ENCODE measurements at regions not wholly inside any gene's neighbourhood (a gene's known extent, or its start where the extent isn't known, plus 50 kb on each side); places are given as distances from the start of the nearest gene placed in this dataset.

DNA sequence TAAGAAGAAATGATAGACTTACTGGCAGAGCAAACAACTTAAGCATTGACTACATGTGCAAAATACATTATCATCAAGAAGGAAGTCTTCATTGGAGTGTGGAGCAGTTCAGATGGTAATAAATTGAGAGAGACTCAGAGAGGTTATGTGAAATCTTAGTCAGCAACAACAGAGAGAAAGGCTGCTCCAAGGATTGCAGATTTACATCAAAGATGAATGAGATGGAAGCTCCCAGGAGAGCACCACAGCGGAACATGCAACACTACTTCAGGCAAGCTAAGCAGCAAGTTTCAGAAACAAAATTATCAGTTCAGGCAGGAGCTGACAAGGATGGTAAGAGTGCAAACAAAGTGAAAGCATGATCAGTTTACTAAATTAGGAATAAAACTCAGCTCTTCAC lies 882.3 kb downstream of the LRFN5 start:
- peak overlapping the region; percentile 89; the same call in 1 of the 2 replicates for H2AFZ ChIP-seq
- no peaks in the 10 kb centered on the region for H3K27me3 ChIP-seq (ENCODE audit: insufficient read depth)
- TF ChIP-seq, protein P1, sequence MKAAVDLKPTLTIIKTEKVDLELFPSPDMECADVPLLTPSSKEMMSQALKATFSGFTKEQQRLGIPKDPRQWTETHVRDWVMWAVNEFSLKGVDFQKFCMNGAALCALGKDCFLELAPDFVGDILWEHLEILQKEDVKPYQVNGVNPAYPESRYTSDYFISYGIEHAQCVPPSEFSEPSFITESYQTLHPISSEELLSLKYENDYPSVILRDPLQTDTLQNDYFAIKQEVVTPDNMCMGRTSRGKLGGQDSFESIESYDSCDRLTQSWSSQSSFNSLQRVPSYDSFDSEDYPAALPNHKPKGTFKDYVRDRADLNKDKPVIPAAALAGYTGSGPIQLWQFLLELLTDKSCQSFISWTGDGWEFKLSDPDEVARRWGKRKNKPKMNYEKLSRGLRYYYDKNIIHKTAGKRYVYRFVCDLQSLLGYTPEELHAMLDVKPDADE (IDR thresholded peaks at IDR 0.05), result no peak
- no peak for TF ChIP-seq ZNF114 (CRISPR knock-in tag; IDR thresholded peaks at IDR 0.05)
- TF ChIP-seq, protein P2, sequence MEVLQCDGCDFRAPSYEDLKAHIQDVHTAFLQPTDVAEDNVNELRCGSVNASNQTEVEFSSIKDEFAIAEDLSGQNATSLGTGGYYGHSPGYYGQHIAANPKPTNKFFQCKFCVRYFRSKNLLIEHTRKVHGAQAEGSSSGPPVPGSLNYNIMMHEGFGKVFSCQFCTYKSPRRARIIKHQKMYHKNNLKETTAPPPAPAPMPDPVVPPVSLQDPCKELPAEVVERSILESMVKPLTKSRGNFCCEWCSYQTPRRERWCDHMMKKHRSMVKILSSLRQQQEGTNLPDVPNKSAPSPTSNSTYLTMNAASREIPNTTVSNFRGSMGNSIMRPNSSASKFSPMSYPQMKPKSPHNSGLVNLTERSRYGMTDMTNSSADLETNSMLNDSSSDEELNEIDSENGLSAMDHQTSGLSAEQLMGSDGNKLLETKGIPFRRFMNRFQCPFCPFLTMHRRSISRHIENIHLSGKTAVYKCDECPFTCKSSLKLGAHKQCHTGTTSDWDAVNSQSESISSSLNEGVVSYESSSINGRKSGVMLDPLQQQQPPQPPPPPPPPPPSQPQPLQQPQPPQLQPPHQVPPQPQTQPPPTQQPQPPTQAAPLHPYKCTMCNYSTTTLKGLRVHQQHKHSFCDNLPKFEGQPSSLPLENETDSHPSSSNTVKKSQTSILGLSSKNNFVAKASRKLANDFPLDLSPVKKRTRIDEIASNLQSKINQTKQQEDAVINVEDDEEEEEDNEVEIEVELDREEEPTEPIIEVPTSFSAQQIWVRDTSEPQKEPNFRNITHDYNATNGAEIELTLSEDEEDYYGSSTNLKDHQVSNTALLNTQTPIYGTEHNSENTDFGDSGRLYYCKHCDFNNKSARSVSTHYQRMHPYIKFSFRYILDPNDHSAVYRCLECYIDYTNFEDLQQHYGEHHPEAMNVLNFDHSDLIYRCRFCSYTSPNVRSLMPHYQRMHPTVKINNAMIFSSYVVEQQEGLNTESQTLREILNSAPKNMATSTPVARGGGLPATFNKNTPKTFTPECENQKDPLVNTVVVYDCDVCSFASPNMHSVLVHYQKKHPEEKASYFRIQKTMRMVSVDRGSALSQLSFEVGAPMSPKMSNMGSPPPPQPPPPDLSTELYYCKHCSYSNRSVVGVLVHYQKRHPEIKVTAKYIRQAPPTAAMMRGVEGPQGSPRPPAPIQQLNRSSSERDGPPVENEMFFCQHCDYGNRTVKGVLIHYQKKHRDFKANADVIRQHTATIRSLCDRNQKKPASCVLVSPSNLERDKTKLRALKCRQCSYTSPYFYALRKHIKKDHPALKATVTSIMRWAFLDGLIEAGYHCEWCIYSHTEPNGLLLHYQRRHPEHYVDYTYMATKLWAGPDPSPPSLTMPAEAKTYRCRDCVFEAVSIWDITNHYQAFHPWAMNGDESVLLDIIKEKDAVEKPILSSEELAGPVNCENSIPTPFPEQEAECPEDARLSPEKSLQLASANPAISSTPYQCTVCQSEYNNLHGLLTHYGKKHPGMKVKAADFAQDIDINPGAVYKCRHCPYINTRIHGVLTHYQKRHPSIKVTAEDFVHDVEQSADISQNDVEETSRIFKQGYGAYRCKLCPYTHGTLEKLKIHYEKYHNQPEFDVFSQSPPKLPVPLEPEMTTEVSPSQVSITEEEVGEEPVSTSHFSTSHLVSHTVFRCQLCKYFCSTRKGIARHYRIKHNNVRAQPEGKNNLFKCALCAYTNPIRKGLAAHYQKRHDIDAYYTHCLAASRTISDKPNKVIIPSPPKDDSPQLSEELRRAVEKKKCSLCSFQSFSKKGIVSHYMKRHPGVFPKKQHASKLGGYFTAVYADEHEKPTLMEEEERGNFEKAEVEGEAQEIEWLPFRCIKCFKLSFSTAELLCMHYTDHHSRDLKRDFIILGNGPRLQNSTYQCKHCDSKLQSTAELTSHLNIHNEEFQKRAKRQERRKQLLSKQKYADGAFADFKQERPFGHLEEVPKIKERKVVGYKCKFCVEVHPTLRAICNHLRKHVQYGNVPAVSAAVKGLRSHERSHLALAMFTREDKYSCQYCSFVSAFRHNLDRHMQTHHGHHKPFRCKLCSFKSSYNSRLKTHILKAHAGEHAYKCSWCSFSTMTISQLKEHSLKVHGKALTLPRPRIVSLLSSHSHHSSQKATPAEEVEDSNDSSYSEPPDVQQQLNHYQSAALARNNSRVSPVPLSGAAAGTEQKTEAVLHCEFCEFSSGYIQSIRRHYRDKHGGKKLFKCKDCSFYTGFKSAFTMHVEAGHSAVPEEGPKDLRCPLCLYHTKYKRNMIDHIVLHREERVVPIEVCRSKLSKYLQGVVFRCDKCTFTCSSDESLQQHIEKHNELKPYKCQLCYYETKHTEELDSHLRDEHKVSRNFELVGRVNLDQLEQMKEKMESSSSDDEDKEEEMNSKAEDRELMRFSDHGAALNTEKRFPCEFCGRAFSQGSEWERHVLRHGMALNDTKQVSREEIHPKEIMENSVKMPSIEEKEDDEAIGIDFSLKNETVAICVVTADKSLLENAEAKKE (CRISPR knock-in tag; IDR thresholded peaks at IDR 0.05), result no peak
- no peak for TF ChIP-seq JUNB (IDR thresholded peaks at IDR 0.05; ENCODE audit: unreplicated experiment)
- TF ChIP-seq STAT1 (IDR thresholded peaks at IDR 0.05; ENCODE audit: unreplicated experiment), result no peak
- TF ChIP-seq EZH2 (IDR thresholded peaks at IDR 0.05; ENCODE audit: low read depth, unreplicated experiment), result no peak
- TF ChIP-seq, protein P3, sequence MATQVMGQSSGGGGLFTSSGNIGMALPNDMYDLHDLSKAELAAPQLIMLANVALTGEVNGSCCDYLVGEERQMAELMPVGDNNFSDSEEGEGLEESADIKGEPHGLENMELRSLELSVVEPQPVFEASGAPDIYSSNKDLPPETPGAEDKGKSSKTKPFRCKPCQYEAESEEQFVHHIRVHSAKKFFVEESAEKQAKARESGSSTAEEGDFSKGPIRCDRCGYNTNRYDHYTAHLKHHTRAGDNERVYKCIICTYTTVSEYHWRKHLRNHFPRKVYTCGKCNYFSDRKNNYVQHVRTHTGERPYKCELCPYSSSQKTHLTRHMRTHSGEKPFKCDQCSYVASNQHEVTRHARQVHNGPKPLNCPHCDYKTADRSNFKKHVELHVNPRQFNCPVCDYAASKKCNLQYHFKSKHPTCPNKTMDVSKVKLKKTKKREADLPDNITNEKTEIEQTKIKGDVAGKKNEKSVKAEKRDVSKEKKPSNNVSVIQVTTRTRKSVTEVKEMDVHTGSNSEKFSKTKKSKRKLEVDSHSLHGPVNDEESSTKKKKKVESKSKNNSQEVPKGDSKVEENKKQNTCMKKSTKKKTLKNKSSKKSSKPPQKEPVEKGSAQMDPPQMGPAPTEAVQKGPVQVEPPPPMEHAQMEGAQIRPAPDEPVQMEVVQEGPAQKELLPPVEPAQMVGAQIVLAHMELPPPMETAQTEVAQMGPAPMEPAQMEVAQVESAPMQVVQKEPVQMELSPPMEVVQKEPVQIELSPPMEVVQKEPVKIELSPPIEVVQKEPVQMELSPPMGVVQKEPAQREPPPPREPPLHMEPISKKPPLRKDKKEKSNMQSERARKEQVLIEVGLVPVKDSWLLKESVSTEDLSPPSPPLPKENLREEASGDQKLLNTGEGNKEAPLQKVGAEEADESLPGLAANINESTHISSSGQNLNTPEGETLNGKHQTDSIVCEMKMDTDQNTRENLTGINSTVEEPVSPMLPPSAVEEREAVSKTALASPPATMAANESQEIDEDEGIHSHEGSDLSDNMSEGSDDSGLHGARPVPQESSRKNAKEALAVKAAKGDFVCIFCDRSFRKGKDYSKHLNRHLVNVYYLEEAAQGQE (IDR thresholded peaks at IDR 0.05; ENCODE audit: unreplicated experiment), result no peak
- no peak for TF ChIP-seq POLR2AphosphoS5 (IDR thresholded peaks at IDR 0.05; ENCODE audit: low read depth)
- TF ChIP-seq, protein P4, sequence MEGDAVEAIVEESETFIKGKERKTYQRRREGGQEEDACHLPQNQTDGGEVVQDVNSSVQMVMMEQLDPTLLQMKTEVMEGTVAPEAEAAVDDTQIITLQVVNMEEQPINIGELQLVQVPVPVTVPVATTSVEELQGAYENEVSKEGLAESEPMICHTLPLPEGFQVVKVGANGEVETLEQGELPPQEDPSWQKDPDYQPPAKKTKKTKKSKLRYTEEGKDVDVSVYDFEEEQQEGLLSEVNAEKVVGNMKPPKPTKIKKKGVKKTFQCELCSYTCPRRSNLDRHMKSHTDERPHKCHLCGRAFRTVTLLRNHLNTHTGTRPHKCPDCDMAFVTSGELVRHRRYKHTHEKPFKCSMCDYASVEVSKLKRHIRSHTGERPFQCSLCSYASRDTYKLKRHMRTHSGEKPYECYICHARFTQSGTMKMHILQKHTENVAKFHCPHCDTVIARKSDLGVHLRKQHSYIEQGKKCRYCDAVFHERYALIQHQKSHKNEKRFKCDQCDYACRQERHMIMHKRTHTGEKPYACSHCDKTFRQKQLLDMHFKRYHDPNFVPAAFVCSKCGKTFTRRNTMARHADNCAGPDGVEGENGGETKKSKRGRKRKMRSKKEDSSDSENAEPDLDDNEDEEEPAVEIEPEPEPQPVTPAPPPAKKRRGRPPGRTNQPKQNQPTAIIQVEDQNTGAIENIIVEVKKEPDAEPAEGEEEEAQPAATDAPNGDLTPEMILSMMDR (conservative IDR thresholded peaks at IDR 0.05; ENCODE audit: low read depth in 2 of 2), result no peak
- no peak for TF ChIP-seq CREB1 (CRISPR knock-in tag; IDR thresholded peaks at IDR 0.05; ENCODE audit: low read depth)
- TF ChIP-seq NANOG (IDR thresholded peaks at IDR 0.05; ENCODE audit: borderline replicate concordance), result no peak
- no peak for TF ChIP-seq EZH2phosphoT487 (IDR thresholded peaks at IDR 0.05; ENCODE audit: unreplicated experiment)
- TF ChIP-seq ZNF331 (CRISPR knock-in tag; IDR thresholded peaks at IDR 0.05; ENCODE audit: low read depth), result no peak
- Mint-ChIP-seq H3K27ac (peak overlapping the region; percentile 7; the same call in 1 of the 2 replicates), H3K36me3 (ENCODE audit: low read depth) (no peaks in the 10 kb centered on the region), H3K27me3 (ENCODE audit: insufficient read depth, low read depth, poor library complexity) (no peaks in the 10 kb centered on the region), H3K4me1 (peaks cover 11% of the 10 kb centered on the region), H3K4me3 (no peak overlapping the region), H3K9me3 (no peaks in the 10 kb centered on the region)
- H3K79me2 ChIP-seq (replicated peaks; ENCODE audit: insufficient read depth), result no peaks in the 10 kb centered on the region
- H3K4me3 ChIP-seq, result no peak overlapping the region
- H3K4me2 ChIP-seq, result no peak overlapping the region
- H3K27ac ChIP-seq (ENCODE audit: low read depth), result no peak overlapping the region
- no peaks in the 10 kb centered on the region for H3F3A ChIP-seq (replicated peaks; ENCODE audit: low read depth)
- no peaks in the 10 kb centered on the region for H3K9me2 ChIP-seq (ENCODE audit: insufficient read depth)
- no peaks in the 10 kb centered on the region for H3K36me3 ChIP-seq (ENCODE audit: insufficient read depth)
- DNase-seq (ENCODE audit: low spot score) (no peak), ATAC-seq (no peak)
- H4K20me1 ChIP-seq (replicated peaks; ENCODE audit: insufficient read depth), result no peaks in the 10 kb centered on the region
- peaks cover 8% of the 10 kb centered on the region; the same call in 1 of the 2 replicates for H3K4me1 ChIP-seq (ENCODE audit: insufficient read depth)

Data from GM23338 (cell line).